HG03139 (cell line): ENCODE measurements at regions not wholly inside any gene's neighbourhood (a gene's known extent, or its start where the extent isn't known, plus 50 kb on each side); places are given as distances from the start of the nearest gene placed in this dataset.

Source experiments
- ATAC-seq: cut with Tn5 transposase; IDR thresholded peaks from one replicate; pipeline ENCODE4 v1.9.1; 2021; ENCODE audit not compliant: unreplicated experiment

GRCh38 chr1:96049759-96050409 is 671.7 kb upstream of the PTBP2 start:
- no peak for ATAC-seq

- no peak for ATAC-seq
Measured at GRCh38 chr1:96059276-96059675, 662.3 kb upstream of the PTBP2 start.

- no peak for ATAC-seq
Measured at GRCh38 chr1:96059736-96060135, 661.8 kb upstream of the PTBP2 start.

GRCh38 chr1:96060621-96061020 is 661.0 kb upstream of the PTBP2 start:
- no peak for ATAC-seq

- ATAC-seq, result no peak
Measured at GRCh38 chr1:96072021-96072420, 649.6 kb upstream of the PTBP2 start.

GRCh38 chr1:96073100-96073499 is 648.5 kb upstream of the PTBP2 start:
- ATAC-seq, result no peak

- no peak for ATAC-seq
Measured at GRCh38 chr1:96074422-96074821, 647.2 kb upstream of the PTBP2 start.

GRCh38 chr1:96074876-96075577 is 646.6 kb upstream of the PTBP2 start:
- ATAC-seq, result no peak

- no peak for ATAC-seq
Measured at GRCh38 chr1:96075704-96076455, 645.7 kb upstream of the PTBP2 start.

- ATAC-seq, result no peak
Measured at GRCh38 chr1:96076589-96076988, 645.0 kb upstream of the PTBP2 start.

GRCh38 chr1:96079581-96079980 is 642.0 kb upstream of the PTBP2 start:
- no peak for ATAC-seq

- ATAC-seq, result no peak
Measured at GRCh38 chr1:96080925-96081324, 640.7 kb upstream of the PTBP2 start.

GRCh38 chr1:96087719-96088118 is 633.9 kb upstream of the PTBP2 start:
- no peak for ATAC-seq

- ATAC-seq, result no peak
Measured at GRCh38 chr1:96090134-96090533, 631.5 kb upstream of the PTBP2 start.

GRCh38 chr1:96095849-96096612 is 625.6 kb upstream of the PTBP2 start:
- ATAC-seq, result no peak

GRCh38 chr1:96096613-96097321 is 624.8 kb upstream of the PTBP2 start:
- ATAC-seq, result no peak

- no peak for ATAC-seq
Measured at GRCh38 chr1:96104506-96104905, 617.1 kb upstream of the PTBP2 start.

GRCh38 chr1:96104906-96105305 is 616.7 kb upstream of the PTBP2 start:
- no peak for ATAC-seq

- no peak for ATAC-seq
Measured at GRCh38 chr1:96116731-96117130, 604.9 kb upstream of the PTBP2 start.

- ATAC-seq, result no peak
Measured at GRCh38 chr1:96130432-96130831, 591.2 kb upstream of the PTBP2 start.

GRCh38 chr1:96144636-96145035 is 576.9 kb upstream of the PTBP2 start:
- ATAC-seq, result no peak
